NCI-H2196 (cell line): ENCODE measurements at regions not wholly inside any gene's neighbourhood (a gene's known extent, or its start where the extent isn't known, plus 50 kb on each side); places are given as distances from the start of the nearest gene placed in this dataset.
"Not testable (repeated sequence)": the region's sequence is repeated elsewhere in the genome, so short reads cannot be mapped to it uniquely, and the experiment has no call there.

Source experiments
- DNase-seq: peaks from one replicate; lab custom pipeline; 2025; ENCODE audit not compliant: unreplicated experiment; lab: John Stamatoyannopoulos, UW

DNA sequence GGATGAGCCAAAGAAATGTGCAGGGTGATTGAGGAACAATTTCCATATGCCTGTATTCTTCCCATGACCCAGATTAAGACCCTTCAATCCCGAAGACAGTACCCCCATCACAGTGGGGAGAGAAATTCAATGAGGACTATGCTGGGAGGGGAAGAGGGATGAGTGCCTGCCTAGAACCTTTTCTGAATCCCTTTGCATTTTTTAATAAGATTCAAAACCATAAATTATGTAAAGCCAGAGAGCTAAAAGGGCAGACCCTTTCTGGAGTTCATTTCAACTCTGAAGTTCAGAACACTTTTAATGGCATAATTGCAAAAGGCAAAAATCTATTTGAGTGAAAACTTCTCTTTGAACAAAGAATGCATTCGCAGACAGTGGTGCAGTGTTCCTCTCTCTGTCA lies 529.5 kb downstream of the NTRK3 start:
- DNase-seq, result no peak

DNA sequence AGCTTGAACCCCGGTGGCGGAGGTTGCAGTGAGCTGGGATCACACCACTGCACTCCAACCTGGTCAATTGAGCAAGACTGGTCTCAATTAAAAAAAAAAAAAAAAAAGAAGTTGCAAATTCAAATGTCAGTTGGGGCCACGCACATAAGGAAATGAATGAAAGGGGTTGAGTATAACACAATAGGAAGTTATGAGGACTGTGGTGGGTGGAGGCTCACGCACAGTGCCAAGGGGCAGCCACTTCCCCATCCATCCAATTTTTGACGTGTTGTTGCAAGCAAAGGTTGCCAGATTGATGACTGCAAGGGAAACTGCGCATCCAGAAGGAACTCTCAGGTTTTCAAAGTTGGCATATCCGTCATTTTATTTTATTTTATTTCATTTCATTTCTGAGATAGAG lies 532.2 kb downstream of the NTRK3 start:
- DNase-seq, result no peak

DNA sequence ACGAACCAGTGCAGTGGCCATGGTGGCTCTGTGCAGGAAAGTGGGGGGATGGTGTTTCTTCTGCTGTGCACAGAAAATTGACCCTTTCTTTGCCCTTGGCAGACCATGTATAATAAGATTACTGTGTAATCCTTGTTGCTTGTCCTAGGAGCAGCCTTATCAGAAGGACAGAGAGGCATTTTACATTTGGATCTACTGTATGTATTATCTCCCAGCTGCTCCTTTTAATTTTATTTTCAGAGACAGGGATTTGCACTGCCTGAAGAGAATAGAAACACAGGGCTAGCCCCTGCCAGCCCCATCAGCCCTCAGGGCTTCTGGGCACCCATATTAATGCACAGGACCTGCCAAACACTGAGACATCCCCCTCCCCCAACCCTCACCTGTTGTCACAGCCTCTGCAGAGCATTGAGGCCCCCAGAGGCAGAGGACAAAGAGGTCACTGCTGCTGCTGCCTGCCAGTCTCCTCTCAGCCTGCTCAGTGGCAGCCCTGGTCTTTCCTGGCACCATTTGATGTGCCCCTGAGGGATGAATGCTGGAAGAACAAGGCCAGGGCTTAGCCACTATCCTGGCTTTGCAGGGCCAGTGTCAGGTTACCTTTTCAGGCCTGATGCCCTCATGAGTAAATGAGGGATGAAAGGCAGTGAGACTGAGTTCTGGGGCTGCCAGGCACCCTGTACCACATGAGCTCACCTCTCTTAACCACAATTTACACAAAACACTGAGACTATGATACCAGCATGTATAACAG lies 533.4 kb downstream of the NTRK3 start:
- DNase-seq, result peak; percentile 70

DNA sequence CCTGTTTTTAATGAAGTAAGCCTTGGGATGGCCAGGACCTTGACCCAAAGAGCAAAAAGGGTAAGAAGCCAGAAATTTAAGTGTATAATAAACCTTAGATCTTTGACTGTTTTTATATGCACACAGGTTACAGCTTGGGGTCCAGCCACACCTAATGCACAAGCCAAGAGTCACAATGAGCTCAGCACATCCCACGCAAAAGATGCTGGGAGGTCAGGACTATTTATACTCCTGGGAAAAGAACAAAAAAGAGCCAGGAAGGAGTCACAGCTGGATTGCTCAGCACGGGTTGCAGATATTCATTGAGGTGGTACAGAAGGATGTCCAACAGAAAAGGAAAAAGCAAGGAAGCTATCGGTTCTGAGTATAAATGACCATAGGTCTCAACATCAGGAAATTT lies 536.3 kb downstream of the NTRK3 start:
- DNase-seq, result no peak

DNA sequence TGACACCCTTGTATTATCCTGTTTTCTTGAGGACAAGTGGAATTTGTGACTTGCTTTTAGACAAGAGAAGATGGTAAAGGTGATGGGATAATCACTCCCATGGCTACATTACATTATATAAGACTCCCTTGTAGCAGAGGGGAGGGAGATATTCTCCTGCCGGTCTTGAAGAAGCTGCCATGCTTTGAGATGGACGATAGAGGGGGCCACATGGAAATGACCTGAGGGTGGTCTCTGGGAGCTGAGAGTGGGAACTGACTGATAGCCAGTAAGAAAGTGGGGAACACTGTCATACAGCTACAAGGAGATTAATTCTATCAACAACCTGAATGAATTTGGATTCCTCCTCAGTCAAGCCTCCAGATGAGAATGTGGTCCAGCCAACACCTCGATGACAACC lies 540.1 kb downstream of the NTRK3 start:
- no peak for DNase-seq

DNA sequence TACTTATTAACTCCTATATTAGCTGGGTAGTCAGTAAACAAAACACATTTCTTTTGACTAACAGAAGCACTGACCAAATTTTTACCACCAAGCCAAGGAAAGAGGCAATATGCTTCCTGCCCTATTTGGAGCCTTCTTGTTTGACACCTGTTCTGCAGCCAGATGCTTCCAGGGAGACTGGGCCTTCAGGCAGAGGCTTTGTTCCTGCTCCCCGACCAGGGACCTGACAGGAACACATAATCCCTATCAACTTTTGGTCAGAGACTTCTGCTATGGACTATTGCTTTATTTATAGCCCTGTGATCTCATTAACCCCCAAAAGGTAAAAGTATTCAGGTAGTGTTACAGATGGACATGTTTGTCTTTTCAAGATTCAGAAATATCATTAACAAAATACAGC lies 541.3 kb downstream of the NTRK3 start:
- DNase-seq, result no peak

DNA sequence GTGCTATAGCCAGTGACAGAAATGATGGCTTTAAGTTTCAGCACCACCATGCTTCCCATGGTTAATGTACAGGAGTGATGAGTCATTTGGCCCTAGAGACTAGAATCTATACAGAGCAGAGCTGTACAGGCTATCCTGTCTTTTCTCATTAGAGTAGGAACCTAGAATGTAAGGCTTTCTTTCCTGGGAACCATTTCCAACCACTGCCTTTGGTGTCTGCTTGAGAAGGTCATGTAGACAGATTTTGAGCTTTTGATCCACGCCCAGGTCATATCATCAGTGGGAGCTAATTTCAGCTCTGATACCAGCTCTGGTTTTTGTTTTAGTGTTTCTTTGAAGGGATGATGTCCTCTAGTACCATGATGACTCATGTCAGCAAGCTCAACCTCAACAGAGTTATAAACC lies 543.1 kb downstream of the NTRK3 start:
- DNase-seq, result no peak

DNA sequence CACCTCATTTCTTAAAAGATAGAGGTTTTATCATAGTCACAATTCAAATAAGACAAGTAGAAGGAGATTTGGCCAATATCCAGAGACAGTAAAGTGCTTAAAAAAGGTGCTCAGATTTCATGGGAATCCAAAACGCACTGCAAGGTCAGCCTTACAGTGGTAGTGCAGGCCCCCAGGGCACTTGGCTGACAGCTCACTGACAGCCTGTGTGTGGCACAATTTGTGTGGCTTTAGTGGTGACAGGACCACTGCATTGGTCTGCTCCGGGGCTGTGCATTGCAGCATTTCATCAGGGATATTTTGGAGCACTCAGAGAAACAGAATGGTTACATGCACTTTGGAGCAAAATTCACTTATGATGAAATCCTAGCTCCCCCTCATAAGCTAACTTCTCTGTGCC lies 544.3 kb downstream of the NTRK3 start:
- peak; percentile 17 for DNase-seq

DNA sequence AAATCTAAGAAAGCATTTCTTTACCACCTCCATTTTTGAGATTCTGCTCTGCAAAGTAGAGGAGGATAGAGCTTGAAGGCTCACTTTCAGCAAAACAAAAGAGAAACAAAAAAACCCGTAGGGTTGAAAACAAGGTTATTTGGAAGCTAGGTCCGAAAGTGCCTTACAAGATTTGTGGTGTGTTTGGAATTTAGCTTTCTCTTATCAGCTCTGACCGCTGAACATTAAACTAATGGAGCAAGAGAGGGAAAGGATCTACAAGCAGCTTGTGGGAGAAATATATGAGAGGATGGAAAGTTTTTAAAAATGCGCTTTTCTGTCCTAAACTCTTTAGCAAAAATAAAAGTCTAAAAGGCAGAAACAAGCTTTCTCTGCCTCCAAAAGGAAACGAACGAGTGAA lies 545.5 kb downstream of the NTRK3 start:
- no peak for DNase-seq

DNA sequence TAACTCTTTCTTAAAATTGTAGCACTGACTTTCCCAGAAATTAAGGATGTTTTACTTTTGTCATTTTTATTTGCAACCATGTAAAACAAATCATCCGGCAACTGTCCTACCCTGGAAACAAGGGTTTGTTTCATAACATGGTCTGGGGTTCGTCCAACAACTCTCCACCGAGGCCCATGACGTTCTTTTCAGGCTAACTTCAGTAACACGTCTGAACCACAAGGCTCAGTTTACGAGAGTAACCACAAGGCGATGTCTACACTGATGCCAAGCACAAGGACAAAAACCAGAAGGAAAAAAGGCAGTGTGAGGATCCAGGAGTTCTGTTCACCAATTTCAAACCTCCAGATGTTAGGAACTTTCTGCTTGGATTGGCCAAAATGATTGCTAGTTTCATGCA lies 546.1 kb downstream of the NTRK3 start:
- no peak for DNase-seq

DNA sequence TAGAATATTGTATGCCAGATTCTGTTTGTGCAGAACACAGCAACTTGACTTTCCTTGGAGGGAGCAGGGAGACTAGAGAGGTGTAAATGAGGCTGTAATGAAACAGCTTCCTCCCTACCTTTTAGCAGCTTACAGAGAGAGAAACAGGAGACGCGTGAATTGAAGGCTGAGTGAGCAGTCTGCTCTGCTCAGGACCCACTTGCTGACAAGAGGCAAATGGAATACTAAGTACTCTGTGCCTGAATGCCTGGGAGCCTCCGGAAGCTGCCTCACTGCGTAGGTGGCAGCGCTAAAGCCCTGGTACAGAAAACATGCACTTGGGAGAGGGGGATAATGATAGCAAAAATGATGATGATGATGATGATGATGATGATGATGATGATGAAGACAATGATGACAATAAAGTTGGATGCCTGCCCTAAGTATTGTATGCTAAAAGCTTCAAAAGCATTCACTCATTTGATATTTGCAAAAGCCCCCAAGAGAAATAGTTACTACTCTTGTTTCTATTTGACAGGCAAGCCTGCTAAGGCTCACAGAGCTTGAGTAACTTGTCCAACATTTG lies 548.9 kb downstream of the NTRK3 start:
- DNase-seq, result no peak

DNA sequence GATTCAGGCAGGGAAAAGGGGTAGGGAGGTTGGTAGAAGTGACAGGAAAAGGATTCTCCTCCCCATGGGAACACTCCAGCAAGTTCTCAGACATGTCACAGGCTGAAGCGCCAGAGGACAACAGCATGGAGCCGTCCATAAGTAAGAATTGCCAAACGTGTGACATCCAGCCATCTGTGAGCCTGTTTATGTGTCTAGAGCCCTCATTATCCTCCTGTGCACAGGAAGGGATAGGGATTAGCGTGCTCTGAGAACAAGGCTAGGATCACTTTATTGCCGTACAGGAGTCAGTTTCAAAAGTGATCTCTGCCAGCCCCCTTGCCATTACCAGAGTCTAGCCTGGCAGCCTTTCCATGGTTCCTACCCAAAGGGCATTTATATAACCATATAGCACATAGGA lies 549.5 kb downstream of the NTRK3 start:
- no peak for DNase-seq

DNA sequence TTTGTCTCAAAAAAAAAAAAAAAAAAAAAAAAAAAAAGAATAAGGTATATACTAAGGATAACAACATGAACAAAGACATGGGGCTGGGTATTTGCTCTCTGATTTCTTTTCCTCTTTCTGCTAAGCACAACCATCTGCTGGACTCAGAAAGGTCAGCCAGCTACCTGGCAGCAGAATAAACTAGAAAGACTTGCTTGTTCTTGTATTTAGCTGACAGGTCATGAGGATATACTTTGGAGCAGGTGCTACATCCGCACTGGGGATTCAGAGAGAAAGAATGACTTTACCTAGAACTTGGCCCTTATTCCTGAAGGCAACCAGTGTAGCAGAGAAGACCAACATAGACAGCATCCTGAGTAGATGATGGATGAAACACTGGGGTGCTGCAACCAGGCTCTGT lies 550.5 kb downstream of the NTRK3 start:
- no peak for DNase-seq

DNA sequence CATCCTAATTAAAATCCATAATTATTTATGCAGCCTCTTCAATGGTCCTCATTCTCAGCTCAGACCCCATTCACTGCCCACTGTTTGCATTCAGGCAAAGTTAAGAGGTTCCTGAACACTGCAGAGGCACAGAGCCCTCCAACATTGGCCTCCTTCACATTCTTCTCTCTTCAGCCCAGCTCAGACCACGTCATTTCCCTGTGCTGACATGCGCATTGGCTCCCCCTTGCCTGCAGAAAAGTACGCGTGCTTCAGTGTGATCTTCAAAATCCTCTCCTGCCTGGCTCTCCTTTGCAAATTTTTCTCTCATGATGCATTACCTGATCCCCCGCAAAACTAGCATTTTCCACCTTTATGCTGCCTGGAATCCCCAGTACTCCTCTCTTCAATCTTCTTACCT lies 552.3 kb downstream of the NTRK3 start:
- no peak for DNase-seq

DNA sequence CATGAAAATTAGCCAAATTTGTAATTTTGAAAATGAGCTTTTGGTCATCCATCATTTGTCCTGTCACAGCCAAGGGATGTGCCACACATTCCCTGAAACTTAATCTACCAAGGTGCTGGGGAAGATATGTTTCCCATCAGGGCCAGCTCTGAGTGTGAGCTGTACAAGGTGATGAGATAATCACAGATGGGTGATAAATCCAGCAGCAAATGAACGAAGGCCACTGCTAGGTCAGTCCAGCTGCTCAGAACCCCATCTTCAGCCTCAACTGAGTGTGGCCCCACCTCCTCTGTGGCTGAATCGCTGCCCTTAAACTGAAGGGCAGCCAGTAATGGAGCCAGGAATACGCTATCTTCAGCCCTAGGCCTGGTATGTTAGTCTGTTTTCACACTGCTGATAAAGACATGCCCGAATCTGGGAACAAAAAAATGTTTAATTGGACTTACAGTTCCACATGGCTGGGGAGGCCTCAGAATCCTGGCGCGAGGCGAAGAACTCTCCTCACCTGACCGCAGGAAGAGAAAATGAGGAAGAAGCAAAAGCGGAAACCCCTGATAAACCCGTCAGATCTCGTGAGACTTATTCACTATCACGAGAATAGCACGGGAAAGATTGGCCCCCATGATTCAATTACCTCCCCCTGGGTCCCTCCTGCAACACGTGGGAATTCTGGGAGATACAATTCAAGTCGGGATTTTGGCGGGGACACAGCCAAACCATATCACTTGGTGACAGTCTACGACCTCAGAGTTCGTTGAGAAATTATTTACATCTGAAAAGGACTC lies 553.0 kb downstream of the NTRK3 start:
- DNase-seq, result no peak

DNA sequence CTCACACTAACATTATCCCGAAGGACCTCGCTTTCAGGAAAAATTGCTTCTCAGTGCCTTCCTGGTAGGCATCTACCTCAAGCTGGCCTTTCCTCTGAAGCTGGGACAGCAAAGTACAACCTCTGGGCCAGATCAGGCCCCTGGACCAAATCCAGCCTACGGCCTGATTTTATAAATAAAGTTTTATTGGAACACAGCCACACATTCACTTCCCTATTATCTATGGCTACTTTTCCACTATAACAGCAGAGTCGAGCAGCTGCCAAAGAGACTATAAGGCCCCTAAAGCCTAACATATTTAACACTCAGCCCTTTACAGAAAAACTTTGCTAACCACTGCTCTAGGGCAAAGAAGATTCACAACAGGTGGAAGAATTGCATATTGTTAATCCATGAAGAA lies 554.3 kb downstream of the NTRK3 start:
- DNase-seq, result no peak

DNA sequence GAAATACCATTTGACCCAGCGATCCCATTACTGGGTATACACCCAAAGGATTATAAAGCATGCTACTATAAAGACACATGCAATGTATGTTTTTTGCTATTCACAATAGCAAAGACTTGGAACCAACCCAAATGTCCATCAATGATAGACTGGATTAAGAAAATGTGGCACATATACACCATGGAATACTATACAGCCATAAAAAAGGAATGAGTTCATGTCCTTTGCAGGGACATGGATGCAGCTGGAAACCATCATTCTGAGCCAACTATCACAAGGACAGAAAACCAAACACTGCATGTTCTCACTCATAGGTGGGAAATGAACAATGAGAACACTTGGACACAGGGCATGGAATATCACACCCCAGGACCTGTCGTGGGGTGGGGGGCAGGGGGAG lies 558.1 kb downstream of the NTRK3 start:
- not testable (repeated sequence) for DNase-seq

DNA sequence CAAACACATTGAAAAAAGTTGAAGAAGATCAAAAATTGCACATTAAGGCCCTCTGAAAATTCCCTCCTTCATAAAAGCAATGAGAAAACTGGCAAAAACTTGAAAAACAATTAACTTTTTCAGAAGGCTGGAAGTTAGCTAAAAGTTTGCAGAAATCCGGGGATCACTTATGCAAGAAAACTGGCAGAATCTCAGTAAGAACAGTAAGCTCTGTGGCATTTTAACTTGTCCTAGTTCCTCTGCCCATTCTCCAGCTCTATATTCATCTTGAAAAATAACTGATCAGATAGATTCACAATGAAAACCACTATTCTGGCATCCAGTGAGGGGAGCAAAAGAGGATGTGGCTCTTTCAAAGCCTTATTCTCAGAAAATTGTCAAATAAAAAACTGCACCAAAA lies 566.8 kb downstream of the NTRK3 start:
- no peak for DNase-seq

DNA sequence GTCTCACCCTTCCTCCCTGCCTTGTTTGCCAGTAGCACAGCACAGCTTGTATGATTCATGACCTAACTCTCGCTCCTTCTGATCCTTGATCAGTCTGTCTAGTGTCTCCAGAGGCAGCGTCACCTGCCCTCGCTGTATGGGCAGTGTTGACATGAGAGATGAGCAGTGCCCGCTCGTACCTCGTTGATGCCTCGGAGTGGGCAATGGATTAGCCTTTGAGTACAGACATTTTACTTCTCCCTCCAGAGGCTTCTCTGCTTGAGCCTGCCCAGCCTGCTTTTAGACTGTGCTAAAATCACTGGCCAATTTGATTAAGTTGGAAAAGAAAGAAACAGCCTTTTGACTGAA lies 569.0 kb downstream of the NTRK3 start:
- DNase-seq, result no peak

DNA sequence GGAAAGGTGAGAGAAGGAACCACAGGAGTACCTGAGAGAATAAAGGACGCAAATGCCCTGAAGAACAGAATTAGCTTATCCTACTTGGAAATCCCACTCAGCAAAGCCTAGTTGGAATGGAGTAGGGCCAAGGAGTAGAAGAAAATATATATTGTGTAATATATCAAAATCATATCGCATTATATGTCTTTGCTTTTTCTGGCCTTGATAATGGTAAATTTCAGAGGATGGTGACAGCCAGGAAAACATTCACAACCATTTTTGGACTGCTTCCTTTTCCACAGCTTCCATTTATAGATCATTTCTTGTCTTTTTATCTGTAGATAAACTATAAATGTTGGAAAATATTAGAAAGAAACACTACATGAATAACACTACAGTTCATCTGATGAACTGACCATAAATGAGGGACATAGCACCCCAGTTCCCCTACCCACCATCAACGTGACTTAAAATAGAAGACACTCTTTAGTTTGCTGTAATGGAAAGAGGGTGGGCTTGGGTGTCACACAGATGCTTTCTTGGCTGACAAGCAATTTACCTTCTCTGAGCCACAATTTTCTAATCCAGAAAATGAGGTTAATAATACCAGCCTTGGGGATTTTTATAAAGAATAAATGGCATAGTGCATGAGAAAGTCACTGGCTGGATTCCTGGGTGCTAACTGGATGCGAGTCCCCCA lies 569.6 kb downstream of the NTRK3 start:
- DNase-seq, result no peak

DNA sequence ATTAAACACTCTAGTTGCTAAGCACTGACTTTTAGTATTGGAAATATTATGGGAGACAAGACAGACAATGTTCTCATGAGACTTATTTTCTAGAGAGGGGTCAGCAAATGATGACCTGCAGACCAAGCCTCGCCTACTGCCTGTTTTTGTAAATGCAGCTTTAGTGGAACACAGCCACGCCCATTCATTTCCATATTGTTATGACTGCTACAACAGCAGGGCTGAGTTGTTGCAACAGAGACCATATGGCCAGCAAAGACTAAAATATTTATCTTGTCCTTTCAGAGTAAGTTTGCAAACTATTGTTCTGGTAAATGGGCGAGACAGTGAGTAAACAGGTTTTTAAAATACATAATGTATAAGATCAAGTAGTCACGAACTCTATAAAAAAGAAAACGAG lies 570.2 kb downstream of the NTRK3 start:
- DNase-seq, result no peak

DNA sequence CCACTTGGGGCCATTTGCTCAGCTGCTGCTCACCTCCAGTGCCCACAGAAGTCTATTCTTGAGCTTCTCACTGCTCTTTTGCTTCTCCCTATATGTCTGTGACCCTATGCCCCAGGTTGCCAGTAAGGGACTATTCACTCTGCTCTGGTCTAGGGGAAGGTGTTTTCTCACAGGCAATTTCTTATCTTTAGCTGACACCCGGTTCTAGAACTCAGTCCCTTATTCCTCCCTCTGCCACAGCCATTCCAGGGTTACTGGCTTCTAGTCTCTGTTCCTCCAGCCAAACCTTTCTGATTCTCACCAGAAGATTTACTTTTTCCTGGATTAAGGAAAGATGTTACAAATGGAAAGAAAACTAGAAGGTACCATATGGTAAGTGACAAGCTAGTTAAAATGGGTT lies 574.0 kb downstream of the NTRK3 start:
- DNase-seq, result no peak
